IMR-90 (cell line): ENCODE measurements at regions not wholly inside any gene's neighbourhood (a gene's known extent, or its start where the extent isn't known, plus 50 kb on each side); places are given as distances from the start of the nearest gene placed in this dataset.

Experiments
- ATAC-seq: fragments of 200-7000 bp; cut with Tn5 transposase; 2 replicates; pipeline ENCODE4 v1.9.1; 2020; ENCODE audit warnings: low read depth, mild to moderate bottlenecking, moderate library complexity
- BruUV-seq: library from RNA; stranded (reverse); fragments of 400-500 nt; replicated peaks from 2 replicates; lab custom pipeline; 2021; lab: Mats Ljungman, UMichigan
- CTCF ChIA-PET: fragments of 300-600 bp; formaldehyde crosslinking; extraction: SDS; loops from one replicate; lab custom pipeline; 2021; ENCODE audit warnings: antibody characterized with exemption; lab: Yijun Ruan, JAX
- POLR2A ChIA-PET: fragments of 300-600 bp; sonication (Branson Sonifier 250); formaldehyde crosslinking; loops from one replicate; lab custom pipeline; 2022; ENCODE audit warnings: antibody characterized with exemption; ENCODE audit not compliant: unreplicated experiment; lab: Charles Lee
- DNase-seq: peaks from one replicate; pipeline ENCODE4 v3.0.0; 2013
- H2AFZ ChIP-seq: replicated peaks from 2 replicates; pipeline ENCODE3; 2013; ENCODE audit warnings: low read length, mild to moderate bottlenecking; ENCODE audit not compliant: poor library complexity
- H2AK5ac ChIP-seq: 2 replicates; pipeline ENCODE4 v1.6.1; 2013; ENCODE audit warnings: low read depth, low read length, inconsistent platforms
- H2AK9ac ChIP-seq: replicated peaks from 2 replicates; pipeline ENCODE3; 2013; ENCODE audit warnings: mild to moderate bottlenecking, low read depth, low read length, moderate library complexity; ENCODE audit not compliant: poor library complexity
- H2BK120ac ChIP-seq: 2 replicates; pipeline ENCODE4 v1.6.1; 2013; ENCODE audit warnings: low read depth, low read length, inconsistent platforms
- H2BK15ac ChIP-seq: 3 replicates; pipeline ENCODE4 v1.6.1; 2013; ENCODE audit warnings: low read depth, low read length, inconsistent platforms
- H2BK20ac ChIP-seq: 2 replicates; pipeline ENCODE4 v1.6.1; 2013; ENCODE audit warnings: low read depth, mild to moderate bottlenecking, inconsistent platforms, low read length, moderate library complexity
- H2BK5ac ChIP-seq: 2 replicates; pipeline ENCODE4 v1.6.1; 2013; ENCODE audit warnings: mild to moderate bottlenecking, low read depth, low read length, inconsistent platforms; ENCODE audit not compliant: poor library complexity, severe bottlenecking
- H3K14ac ChIP-seq: replicated peaks from 2 replicates; pipeline ENCODE4 v1.6.1; 2013; ENCODE audit warnings: low read depth, low read length, inconsistent platforms
- H3K18ac ChIP-seq: 2 replicates; pipeline ENCODE4 v1.6.1; 2013; ENCODE audit warnings: low read depth, low read length, control low read depth
- H3K23ac ChIP-seq: 2 replicates; pipeline ENCODE4 v1.6.1; 2013; ENCODE audit warnings: low read depth, low read length, inconsistent platforms
- H3K27ac ChIP-seq: 2 replicates; pipeline ENCODE4 v1.5.1; 2013; ENCODE audit warnings: mild to moderate bottlenecking, control low read depth, low read length; ENCODE audit not compliant: insufficient read depth
- H3K27me3 ChIP-seq: 2 replicates; pipeline ENCODE4 v1.6.1; 2013; ENCODE audit warnings: low read length; ENCODE audit not compliant: control insufficient read depth, insufficient read depth
- H3K36me3 ChIP-seq: 2 replicates; pipeline ENCODE4 v1.6.1; 2013; ENCODE audit warnings: low read length, mixed read lengths; ENCODE audit not compliant: control insufficient read depth, insufficient read depth
- H3K4ac ChIP-seq: 2 replicates; pipeline ENCODE4 v1.6.1; 2013; ENCODE audit warnings: low read depth, low read length, inconsistent platforms
- H3K4me1 ChIP-seq: 2 replicates; pipeline ENCODE4 v1.6.1; 2013; ENCODE audit warnings: low read length, mixed read lengths; ENCODE audit not compliant: control insufficient read depth, insufficient read depth
- H3K4me2 ChIP-seq: 2 replicates; pipeline ENCODE4 v1.6.1; 2013; ENCODE audit warnings: low read depth, mild to moderate bottlenecking, control low read depth, low read length, moderate library complexity
- H3K4me3 ChIP-seq: 2 replicates; pipeline ENCODE4 v1.5.1; 2013; ENCODE audit warnings: low read depth, mild to moderate bottlenecking, control low read depth, low read length, moderate library complexity; ENCODE audit not compliant: insufficient read depth
- H3K56ac ChIP-seq: 2 replicates; pipeline ENCODE4 v1.6.1; 2013; ENCODE audit warnings: low read length, inconsistent platforms; ENCODE audit not compliant: insufficient read depth; ENCODE audit errors: extremely low read depth
- H3K79me1 ChIP-seq, 2 experiments: 2 replicates each; pipeline ENCODE4 v1.6.1; 2013; ENCODE audit warnings: low read length in 2 of 2, inconsistent platforms in 1 of 2, low read depth in 1 of 2
- H3K9ac ChIP-seq: 2 replicates; pipeline ENCODE4 v1.6.1; 2013; ENCODE audit warnings: low read depth, low read length, control low read depth
- H3K9me1 ChIP-seq: 2 replicates; pipeline ENCODE4 v1.6.1; 2013; ENCODE audit warnings: low read length, inconsistent platforms; ENCODE audit not compliant: insufficient read depth
- H3K9me3 ChIP-seq: 2 replicates; pipeline ENCODE4 v1.6.1; 2013; ENCODE audit warnings: low read length; ENCODE audit not compliant: control insufficient read depth, insufficient read depth
- H4K20me1 ChIP-seq: 2 replicates; pipeline ENCODE4 v1.6.1; 2013; ENCODE audit warnings: low read length, inconsistent platforms; ENCODE audit not compliant: insufficient read depth
- H4K5ac ChIP-seq: 2 replicates; pipeline ENCODE4 v1.6.1; 2013; ENCODE audit warnings: mild to moderate bottlenecking, low read depth, low read length, control low read depth
- H4K8ac ChIP-seq, 2 experiments: 2 replicates each; pipeline ENCODE4 v1.6.1; 2013; ENCODE audit warnings: low read depth in 2 of 2, low read length in 2 of 2, control low read depth in 1 of 2, inconsistent platforms in 1 of 2
- H4K91ac ChIP-seq: 2 replicates; pipeline ENCODE4 v1.6.1; 2013; ENCODE audit warnings: low read depth, low read length, inconsistent platforms; ENCODE audit not compliant: insufficient read depth
- CEBPB ChIP-seq: IDR thresholded peaks from 2 replicates; pipeline ENCODE4 v1.6.1; 2012; ENCODE audit warnings: low read depth, low read length, improper control_type of control experiment
- CHD1 ChIP-seq: IDR thresholded peaks from 2 replicates; pipeline ENCODE4 v1.6.1; 2012; ENCODE audit warnings: low read depth, low read length, improper control_type of control experiment
- CTCF ChIP-seq: conservative IDR thresholded peaks from 2 replicates; pipeline ENCODE4 v1.5.1; 2012; ENCODE audit warnings: mild to moderate bottlenecking, low read depth, low read length, improper control_type of control experiment
- FOS ChIP-seq: fragments of 150-350 bp; IDR thresholded peaks from 2 replicates; pipeline ENCODE4 v1.6.1; 2016; ENCODE audit warnings: low read depth, low read length
- MAFK ChIP-seq: IDR thresholded peaks from 2 replicates; pipeline ENCODE4 v1.6.1; 2012; ENCODE audit warnings: low read depth, low read length, improper control_type of control experiment
- MAZ ChIP-seq: IDR thresholded peaks from 2 replicates; pipeline ENCODE4 v1.6.1; 2012; ENCODE audit warnings: low read depth, mild to moderate bottlenecking, low read length, improper control_type of control experiment, moderate library complexity, borderline replicate concordance
- MXI1 ChIP-seq: IDR thresholded peaks from 2 replicates; pipeline ENCODE4 v1.6.1; 2012; ENCODE audit warnings: low read depth, mild to moderate bottlenecking, low read length, moderate library complexity, borderline replicate concordance
- NFE2L2 ChIP-seq: fragments of 150-350 bp; IDR thresholded peaks from 2 replicates; pipeline ENCODE4 v1.6.1; 2016; ENCODE audit warnings: low read depth, mild to moderate bottlenecking, low read length
- POLR2A ChIP-seq: IDR thresholded peaks from 2 replicates; pipeline ENCODE4 v1.6.1; 2012; ENCODE audit warnings: mild to moderate bottlenecking, low read depth, low read length
- RAD21 ChIP-seq: IDR thresholded peaks from 2 replicates; pipeline ENCODE4 v1.6.1; 2012; ENCODE audit warnings: low read length, improper control_type of control experiment
- RCOR1 ChIP-seq: IDR thresholded peaks from 2 replicates; pipeline ENCODE4 v1.6.1; 2012; ENCODE audit warnings: mild to moderate bottlenecking, low read length, improper control_type of control experiment; ENCODE audit not compliant: insufficient replicate concordance
- RFX5 ChIP-seq: IDR thresholded peaks from 2 replicates; pipeline ENCODE4 v1.8.0; 2012; ENCODE audit warnings: low read depth, mild to moderate bottlenecking, low read length, moderate library complexity
- SMC3 ChIP-seq: fragments of 150-350 bp; IDR thresholded peaks from 2 replicates; pipeline ENCODE4 v1.6.1; 2016; ENCODE audit warnings: low read depth, mild to moderate bottlenecking, antibody characterized with exemption, low read length, moderate library complexity
- WGBS, 2 experiments: methylation state at CpG; one replicate each; pipeline versions ENCODE4 v1.1.5 to v1.1.7; 2013; ENCODE audit warnings: missing lambda C conversion rate in 2 of 2; ENCODE audit not compliant: insufficient read length in 1 of 2; ENCODE audit errors: extremely low coverage in 2 of 2; 5-methylcytosine and 5-hydroxymethylcytosine counted together
- dilution Hi-C: fragments of 300-500 bp; cut with HindIII; formaldehyde crosslinking; loops from one replicate; pipeline ENCODE4 v1.14.3; 2018; ENCODE audit warnings: low sequenced_read_pairs; ENCODE audit not compliant: unreplicated experiment
- in situ Hi-C: fragments of 300-500 bp; cut with MboI; formaldehyde crosslinking; loops from 3 replicates; pipeline ENCODE4 v1.14.3; 2019; ENCODE audit warnings: low sequenced_read_pairs, inconsistent platforms, mixed read lengths
- intact Hi-C: fragments of 100-400 bp; cut with micrococcal nuclease; formaldehyde crosslinking; loops from 2 replicates; pipeline ENCODE4 v1.10.0; 2022
- TF ChIP-seq, protein P1 (sequence below): fragments of 150-350 bp; IDR thresholded peaks from 2 replicates; pipeline ENCODE4 v1.6.1; 2017; ENCODE audit warnings: mild to moderate bottlenecking, antibody characterized with exemption, low read length, low read depth

DNA sequence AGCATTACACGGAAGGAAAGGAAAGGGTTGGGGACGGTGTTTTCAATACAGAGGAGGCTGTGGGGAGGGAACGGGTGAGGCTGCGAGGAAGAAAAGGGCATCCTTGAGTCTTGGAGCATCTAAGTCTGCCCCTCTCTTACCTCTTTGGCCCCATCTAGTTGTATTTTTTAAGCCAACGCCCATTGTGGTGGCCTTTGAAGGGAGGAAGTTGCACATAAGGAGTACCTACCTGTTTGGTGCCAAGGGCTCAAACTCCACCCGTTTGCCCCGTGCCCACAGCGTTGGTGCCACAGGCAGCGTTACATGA, 146.1 kb upstream of the UMPS start:
- no CpG with 5 or more reads among the region's 9 CpGs for WGBS, 2 experiments
- Histone ChIP-seq H3K9ac (no peak overlapping the region), H3K27ac (no peak overlapping the region), H2BK120ac (no peak overlapping the region), H3K4me3 (peak overlapping the region; percentile 44; the same call in 1 of the 2 replicates), H3K4ac (no peak overlapping the region), H2AK5ac (no peak overlapping the region), H2AK9ac (no peak overlapping the region), H3K79me1 (no peaks in the 10 kb centered on the region), H3K18ac (no peak overlapping the region), H2BK5ac (no peak overlapping the region), H3K4me2 (peak overlapping the region; percentile 84; the same call in 1 of the 2 replicates), H3K14ac (no peak overlapping the region), H3K9me1 (0 out of 2 replicates have a peak, but pooled peaks cover 2% of the 10 kb centered on the region), H3K36me3 (no peaks in the 10 kb centered on the region), H3K27me3 (peaks cover 59% of the 10 kb centered on the region), H3K9me3 (no peaks in the 10 kb centered on the region), H4K5ac (no peak overlapping the region), H2BK15ac (no peak overlapping the region), H3K56ac (no peak overlapping the region), H3K4me1 (no peaks in the 10 kb centered on the region; the same call in 1 of the 2 replicates), H2AFZ (peak overlapping the region; percentile 84), H4K20me1 (no peaks in the 10 kb centered on the region; the same call in 1 of the 2 replicates), H3K23ac (no peak overlapping the region), H4K8ac (no peak overlapping the region), H2BK20ac (no peak overlapping the region), H4K91ac (no peak overlapping the region)
- TF ChIP-seq FOS (no peak), POLR2A (no peak), CTCF (no peak), MAFK (no peak), CEBPB (no peak), NFE2L2 (no peak), CHD1 (no peak), MXI1 (no peak), MAZ (no peak), SMC3 (no peak), RCOR1 (no peak), RFX5 (no peak), RAD21 (no peak)
- TF ChIP-seq, protein P1, sequence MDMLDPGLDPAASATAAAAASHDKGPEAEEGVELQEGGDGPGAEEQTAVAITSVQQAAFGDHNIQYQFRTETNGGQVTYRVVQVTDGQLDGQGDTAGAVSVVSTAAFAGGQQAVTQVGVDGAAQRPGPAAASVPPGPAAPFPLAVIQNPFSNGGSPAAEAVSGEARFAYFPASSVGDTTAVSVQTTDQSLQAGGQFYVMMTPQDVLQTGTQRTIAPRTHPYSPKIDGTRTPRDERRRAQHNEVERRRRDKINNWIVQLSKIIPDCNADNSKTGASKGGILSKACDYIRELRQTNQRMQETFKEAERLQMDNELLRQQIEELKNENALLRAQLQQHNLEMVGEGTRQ = no peak
- dilution Hi-C loops (no loop called here), in situ Hi-C loops (no loop called here), intact Hi-C loops (no loop called here)
- CTCF ChIA-PET = no interaction called here
- no TSS peak for BruUV-seq
- ATAC-seq (no peak), DNase-seq (no peak)
- POLR2A ChIA-PET = no interaction called here
